ENCODE measurements at regions not wholly inside any gene's neighbourhood (a gene's known extent, or its start where the extent isn't known, plus 50 kb on each side); places are given as distances from the start of the nearest gene placed in this dataset.
"Not testable (repeated sequence)": the region's sequence is repeated elsewhere in the genome, so short reads cannot be mapped to it uniquely, and the experiment has no call there.

DNA sequence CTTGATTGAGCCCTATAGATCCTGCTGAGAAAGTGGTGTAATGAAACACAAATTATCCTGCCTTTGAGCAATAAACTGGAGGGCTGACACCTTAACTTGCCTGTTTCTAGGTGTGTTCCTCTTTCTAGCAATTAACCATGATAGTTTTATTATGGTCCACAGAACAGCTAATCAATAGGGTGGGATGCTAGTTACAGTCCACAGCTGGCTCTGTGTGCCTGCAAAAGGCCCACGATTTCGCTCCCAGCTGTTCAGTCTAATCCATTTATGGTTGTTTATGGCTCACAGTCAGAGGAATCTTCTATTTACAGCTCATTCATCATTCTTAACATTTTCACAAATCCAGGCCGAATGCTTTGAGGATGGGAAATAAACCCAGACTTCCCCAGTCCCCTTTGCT, 674.9 kb downstream of the SMARCA1 start:
- intact Hi-C loops (cut with DNase I), result no loop called here
- DNase-seq (ENCODE audit: low spot score), result no peak

DNA sequence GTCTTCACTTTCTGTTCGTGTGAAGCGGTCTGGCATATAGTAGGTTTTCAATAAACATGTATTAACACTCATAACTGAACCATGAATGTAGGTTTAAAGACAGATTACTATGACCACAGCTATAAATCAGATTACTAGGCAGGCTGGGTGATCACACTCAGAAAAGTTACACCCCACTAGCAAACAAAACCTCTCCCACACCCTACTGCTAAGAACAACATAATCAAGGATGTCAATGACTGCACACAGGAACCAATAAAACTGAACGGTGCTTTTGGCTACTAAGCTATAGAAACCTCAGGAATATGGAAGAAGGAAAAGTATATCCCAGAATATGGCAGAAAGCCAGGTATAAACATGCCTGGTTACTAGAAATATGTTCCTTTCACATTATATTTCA, 676.9 kb downstream of the SMARCA1 start:
- no peak for DNase-seq (ENCODE audit: low spot score)
- intact Hi-C loops (cut with DNase I), result no loop called here

- DNase-seq (ENCODE audit: low spot score), result no peak
- intact Hi-C loops (cut with DNase I), result no loop called here
Observed at GRCh38 chrX:128818690-128819089, 704.6 kb downstream of the SMARCA1 start.

- intact Hi-C loops (cut with DNase I), result no loop called here
- no peak for DNase-seq (ENCODE audit: low spot score)
Observed at GRCh38 chrX:128816919-128817318, 706.4 kb downstream of the SMARCA1 start.

- DNase-seq (ENCODE audit: low spot score), result no peak
- intact Hi-C loops (cut with DNase I), result no loop called here
Observed at GRCh38 chrX:128807367-128807766, 715.9 kb downstream of the SMARCA1 start.

DNA sequence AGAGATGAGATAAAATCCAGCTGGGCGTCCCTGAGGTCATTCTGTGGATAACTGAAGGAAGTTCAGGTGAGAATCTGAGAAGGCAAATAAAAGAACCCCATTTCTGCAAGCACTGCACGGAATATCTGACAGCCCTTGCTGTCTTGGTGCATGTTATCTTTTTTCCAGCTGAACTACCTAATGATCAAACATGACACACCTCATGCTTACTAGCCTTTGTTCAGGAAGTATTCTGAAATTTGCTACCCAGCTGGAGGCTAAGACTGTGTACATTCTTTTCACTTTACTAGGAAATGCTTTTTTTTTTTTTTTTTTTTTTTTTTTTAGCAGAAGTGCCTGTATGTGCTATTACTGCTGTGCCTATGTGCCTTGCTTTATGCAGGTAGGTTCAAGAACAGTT, 718.1 kb downstream of the SMARCA1 start:
- no peak for DNase-seq (ENCODE audit: low spot score)
- intact Hi-C loops (cut with DNase I), result no loop called here

DNA sequence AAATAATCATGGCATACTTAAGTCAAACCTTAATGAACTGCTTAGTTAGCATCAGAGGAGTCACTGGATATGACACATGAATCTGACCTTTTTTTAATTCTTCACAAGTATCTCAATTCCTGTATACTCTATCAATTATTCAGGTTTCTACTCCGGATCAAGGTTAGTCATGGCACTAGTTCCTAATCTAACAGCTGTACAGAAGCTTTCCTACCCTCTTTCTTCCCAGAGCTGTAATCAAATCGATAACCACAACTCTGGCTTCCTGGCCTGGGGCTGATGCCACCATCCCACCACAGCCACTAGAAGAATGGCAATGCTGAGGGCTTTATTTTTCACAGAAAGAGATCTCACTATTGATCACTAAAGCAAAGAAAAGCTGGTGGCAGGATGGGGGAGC, 718.5 kb downstream of the SMARCA1 start:
- intact Hi-C loops (cut with DNase I), result no loop called here
- no peak for DNase-seq (ENCODE audit: low spot score)

DNA sequence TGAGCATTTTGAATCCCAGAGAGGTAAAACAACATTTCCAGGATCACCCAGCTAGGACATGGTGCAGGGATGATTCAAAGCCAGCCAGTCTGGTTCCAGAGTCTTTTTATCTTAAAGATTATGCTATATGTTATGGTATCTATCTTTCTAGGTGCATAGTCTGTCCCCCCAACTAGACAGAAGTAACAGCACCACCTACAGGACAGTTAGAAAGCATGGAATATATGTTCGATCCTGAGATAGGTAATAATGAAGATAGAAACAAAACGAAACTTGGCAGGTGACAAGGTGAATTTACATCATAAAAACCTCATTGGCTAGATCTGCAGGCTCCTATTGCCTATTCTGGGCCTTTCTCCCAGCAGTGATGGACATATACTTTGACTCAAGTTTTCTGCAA, 723.2 kb downstream of the SMARCA1 start:
- DNase-seq (ENCODE audit: low spot score), result no peak
- intact Hi-C loops (cut with DNase I), result no loop called here

DNA sequence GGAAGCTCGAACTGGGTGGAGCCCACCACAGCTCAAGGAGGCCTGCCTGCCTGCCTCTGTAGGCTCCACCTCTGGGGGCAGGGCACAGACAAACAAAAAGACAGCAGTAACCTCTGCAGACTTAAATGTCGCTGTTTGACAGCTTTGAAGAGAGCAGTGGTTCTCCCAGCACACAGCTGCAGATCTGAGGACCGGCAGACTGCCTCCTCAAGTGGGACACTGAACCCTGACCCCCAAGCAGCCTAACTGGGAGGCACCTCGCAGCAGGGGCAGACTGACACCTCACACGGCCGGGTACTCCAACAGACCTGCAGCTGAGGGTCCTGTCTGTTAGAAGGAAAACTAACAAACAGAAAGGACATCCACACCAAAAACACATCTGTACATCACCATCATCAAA, 730.9 kb upstream of the ACTRT1 start:
- intact Hi-C loops (cut with DNase I), result not testable (repeated sequence)

DNA sequence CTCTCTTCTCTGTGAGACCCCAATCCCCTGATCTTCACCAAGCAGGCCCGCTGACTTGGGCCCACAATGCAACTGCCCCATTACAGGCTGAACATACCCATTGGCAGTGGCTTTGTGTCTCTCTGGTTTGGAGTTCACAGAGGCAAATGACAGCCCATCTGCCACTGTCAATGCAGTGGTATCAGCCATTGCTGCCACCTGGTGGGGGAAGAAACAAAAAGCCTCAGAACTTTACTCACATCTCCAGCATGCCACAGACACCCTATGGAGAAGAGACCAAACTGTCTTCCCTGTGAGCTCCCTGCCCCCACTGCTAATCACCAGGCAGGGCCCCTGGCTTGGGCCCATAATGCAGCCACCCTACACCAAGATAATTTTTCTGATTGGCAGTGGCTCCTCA, 729.3 kb upstream of the ACTRT1 start:
- no peak for DNase-seq (ENCODE audit: low spot score)
- intact Hi-C loops (cut with DNase I), result no loop called here

More for the DNA sequence above, 730.9 kb upstream of the ACTRT1 start:
- not testable (repeated sequence) for DNase-seq (ENCODE audit: low spot score)

DNA sequence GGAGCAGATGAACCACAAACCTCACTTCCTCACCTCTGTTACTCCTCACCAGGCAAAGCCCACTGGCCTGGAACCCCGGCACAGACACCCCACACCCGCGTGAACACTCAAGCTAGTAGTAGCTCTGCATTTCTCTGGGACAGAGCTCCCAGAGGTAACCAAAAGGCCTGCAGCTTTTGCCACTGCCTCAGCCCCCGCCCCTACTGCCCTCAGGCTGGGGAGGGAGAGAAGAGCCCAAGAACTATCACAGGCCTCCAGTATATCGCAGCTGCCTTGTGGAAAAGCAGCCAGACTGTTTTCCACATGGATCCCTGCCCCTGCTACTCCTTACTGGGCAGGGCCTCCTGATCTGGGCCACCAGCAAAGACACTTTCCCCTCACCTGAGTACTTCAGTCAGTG, 728.7 kb upstream of the ACTRT1 start:
- no peak for DNase-seq (ENCODE audit: low spot score)
- intact Hi-C loops (cut with DNase I), result no loop called here

GRCh38 chrX:128769495-128769894, 717.3 kb upstream of the ACTRT1 start:
- no peak for DNase-seq (ENCODE audit: low spot score)
- intact Hi-C loops (cut with DNase I), result no loop called here

DNA sequence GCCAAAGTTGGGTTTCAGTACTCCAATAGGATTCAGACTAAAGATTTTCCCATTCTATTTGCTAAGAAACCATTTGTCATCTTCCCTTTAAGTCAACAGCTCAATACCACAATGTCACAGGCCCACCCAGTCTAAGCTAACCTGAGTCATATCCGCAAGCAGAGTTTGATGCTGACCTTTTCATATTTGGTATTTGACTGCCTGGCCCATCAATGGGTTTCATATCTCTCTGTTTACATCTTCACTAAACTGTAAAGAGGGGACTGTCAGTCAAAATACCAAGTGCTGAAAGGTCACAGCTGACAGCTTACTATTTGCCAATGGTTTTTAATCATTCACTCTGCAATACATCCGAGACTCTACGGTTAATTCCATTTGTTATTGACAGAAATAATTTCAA, 707.5 kb upstream of the ACTRT1 start:
- intact Hi-C loops (cut with DNase I), result no loop called here
- DNase-seq (ENCODE audit: low spot score), result no peak

- DNase-seq (ENCODE audit: low spot score), result no peak
- intact Hi-C loops (cut with DNase I), result no loop called here
Observed at GRCh38 chrX:128759177-128759576, 707.0 kb upstream of the ACTRT1 start.

GRCh38 chrX:128754130-128754529, 701.9 kb upstream of the ACTRT1 start:
- intact Hi-C loops (cut with DNase I), result no loop called here
- no peak for DNase-seq (ENCODE audit: low spot score)

DNA sequence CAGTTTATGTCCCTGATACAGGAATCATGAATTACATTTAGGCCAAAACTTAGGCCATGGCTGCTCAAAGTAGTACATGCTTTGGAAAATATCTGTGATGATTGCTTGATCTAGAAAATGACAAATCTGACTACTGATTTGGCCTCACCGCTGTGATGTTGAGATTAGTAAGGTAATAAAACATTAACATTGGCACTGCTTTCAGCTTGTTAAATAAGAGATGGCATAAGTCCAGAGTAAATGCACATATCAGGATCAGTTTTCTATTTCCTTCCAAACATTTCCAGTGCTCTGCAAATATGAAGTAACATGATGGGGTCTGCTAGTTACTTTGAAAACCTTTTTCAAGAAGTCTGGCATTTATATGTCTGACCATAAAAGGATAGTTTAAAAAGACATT, 687.3 kb upstream of the ACTRT1 start:
- intact Hi-C loops (cut with DNase I), result no loop called here
- DNase-seq (ENCODE audit: low spot score), result no peak

DNA sequence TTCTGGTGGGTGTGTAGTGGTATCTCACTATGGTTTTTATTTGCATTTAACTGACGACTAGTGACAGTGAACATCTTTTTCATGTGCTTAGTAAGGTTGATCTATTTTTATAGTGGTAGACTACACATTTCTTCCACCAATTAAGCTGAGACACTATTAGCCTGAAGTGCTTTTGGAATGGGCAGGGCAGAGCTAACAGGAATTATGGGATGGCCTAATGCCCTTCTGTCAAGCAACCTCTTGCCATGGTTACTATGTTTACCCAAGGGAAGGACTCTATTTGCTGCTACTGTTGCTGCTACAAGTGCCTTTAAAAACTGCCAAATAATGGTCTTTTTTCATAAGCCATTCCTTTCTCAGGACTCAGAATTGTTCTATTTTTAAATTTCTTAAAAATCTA, 676.7 kb upstream of the ACTRT1 start:
- no peak for DNase-seq (ENCODE audit: low spot score)
- intact Hi-C loops (cut with DNase I), result no loop called here

GRCh38 chrX:128717635-128718578, 665.7 kb upstream of the ACTRT1 start:
- DNase-seq (ENCODE audit: low spot score), result no peak
- intact Hi-C loops (cut with DNase I), result no loop called here

DNA sequence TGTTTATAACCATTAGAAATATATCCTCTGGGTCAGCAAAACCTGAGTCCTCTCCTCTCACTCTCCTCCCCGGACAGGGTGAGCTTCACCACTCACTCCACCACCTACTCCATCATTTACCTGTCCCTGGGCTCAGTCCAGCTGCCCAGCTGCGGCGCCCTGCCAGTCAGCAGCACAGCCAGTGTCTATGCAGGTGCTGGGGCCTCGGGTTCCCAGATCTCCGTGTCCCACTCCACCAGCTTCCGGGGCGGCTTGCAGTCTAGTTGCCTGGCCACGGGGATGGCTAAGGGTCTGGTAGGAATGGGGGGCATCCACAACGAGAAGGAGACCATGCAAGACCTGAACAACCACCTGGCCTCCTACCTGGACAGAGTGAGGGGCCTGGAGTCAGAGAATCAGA, 662.2 kb upstream of the ACTRT1 start:
- intact Hi-C loops (cut with DNase I), result no loop called here
- DNase-seq (ENCODE audit: low spot score), result peak; percentile 74

DNA sequence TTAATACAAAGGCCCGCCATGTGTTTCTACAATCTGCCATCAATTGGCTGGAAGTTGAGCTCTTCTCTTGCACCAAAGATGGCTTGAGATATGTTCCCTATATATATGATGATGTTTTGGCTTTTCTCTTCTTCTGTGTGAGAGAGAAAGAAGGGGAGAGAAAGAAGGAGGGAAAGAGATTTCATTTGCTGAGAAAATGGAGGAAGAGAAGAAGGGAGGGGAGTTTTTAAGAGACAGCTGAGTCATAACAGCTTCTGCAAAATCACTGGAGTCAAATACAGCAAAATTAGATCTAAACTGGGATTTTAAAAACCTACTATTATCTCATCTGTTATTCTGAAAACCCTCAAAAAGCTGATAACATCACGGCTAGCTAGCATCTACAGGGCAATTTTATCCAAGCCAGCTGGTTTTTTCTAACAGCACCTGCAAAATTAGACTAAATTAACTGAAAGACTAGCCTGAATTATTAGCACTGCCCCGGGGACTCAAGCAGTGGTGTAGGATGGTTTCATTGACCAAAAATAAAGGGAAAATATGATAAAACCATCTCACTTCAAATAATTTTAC, 647.6 kb upstream of the ACTRT1 start:
- intact Hi-C loops (cut with DNase I), result no loop called here
- DNase-seq (ENCODE audit: low spot score), result no peak

- no peak for DNase-seq (ENCODE audit: low spot score)
Observed at GRCh38 chrX:128698573-128699181, 646.5 kb upstream of the ACTRT1 start.

More at GRCh38 chrX:128698573-128699181, 646.5 kb upstream of the ACTRT1 start:
- intact Hi-C loops (cut with DNase I), result no loop called here
